ENCODE measurements at regions not wholly inside any gene's neighbourhood (a gene's known extent, or its start where the extent isn't known, plus 50 kb on each side); places are given as distances from the start of the nearest gene placed in this dataset.

DNA sequence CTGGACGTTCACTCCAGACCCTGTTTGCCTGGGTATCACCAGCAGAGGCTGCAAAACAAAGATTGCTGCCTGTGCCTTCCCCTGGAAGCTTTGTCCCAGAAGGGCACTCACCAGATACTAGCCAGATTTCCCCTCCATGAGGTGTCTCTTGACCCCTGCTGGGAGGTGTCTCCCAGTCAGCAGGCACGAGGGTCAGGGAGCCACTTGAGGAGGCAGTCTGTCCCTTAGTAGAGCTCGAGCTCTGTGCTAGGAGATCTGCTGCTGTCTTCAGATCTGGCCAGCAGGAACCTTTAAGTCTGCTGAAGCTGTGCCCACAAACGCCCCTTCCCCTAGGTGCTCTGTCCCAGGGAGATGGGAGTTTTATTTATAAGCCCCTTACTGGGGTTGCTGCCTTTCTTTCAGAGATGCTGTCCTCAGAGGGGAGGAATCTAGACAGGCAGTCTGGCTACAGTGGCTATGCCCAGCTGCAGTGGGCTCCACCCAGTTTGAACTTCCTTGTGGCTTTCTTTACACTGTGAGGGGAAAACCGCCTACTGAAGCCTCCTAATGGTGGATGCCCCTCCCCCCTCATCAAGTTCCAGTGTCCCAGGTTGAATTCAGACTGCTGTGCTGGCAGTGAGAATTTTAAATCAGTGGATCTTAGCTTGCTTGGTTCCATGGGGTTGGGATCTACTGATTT lies 253.9 kb downstream of the SPATA31D1 start:
- Mint-ChIP-seq H3K9me3 (peaks cover 63% of the 10 kb centered on the region), H3K27ac (no peak overlapping the region), H3K4me3 (no peak overlapping the region), H3K27me3 (ENCODE audit: low read depth) (no peaks in the 10 kb centered on the region), H3K36me3 (ENCODE audit: low read depth) (peaks cover 2% of the 10 kb centered on the region), H3K4me1 (ENCODE audit: low read depth) (no peaks in the 10 kb centered on the region)
- no peak for DNase-seq (ENCODE audit: low spot score)

DNA sequence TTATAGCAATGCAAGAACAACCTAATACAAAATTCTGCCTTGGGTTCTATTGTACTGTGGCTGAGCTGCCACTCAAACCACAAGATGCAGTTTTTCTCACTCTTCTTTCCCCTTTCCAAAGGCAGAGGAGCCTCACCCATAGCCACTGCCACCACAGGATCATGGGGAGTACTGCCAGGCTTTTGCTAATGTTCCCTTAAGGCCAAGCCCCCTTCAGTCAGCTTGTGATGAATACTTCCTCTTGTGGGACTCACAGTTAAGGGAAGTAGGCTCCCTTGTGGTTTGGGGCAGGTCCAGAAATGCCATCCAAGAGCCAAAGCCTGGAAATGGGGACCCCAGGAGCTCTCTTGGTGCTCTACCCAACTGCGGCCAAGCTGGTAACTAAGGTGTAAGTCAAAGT lies 258.7 kb downstream of the SPATA31D1 start:
- Mint-ChIP-seq H3K36me3 (ENCODE audit: low read depth) (peaks cover 2% of the 10 kb centered on the region), H3K27ac (no peak overlapping the region), H3K4me3 (no peak overlapping the region), H3K27me3 (ENCODE audit: low read depth) (no peaks in the 10 kb centered on the region), H3K9me3 (peaks cover 31% of the 10 kb centered on the region), H3K4me1 (ENCODE audit: low read depth) (no peaks in the 10 kb centered on the region)
- no peak for DNase-seq (ENCODE audit: low spot score)

DNA sequence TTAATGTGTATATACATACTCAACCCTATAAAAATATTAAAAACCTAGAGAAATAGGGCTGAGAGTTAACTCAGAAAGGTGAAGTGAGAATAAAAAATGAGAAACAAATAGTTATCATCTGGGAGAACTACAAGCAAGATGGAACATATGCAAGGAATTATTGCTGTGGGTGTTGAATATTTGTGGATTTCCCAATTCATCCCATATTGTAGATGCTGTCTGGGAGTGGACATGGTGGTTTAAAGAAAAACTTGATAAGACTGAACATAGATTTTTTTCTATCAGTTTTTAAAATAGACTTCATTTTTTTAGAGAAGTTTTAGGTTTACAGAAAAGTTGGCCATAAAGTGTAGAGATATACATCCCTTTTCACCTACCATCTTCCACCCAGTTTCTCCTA lies 263.5 kb downstream of the SPATA31D1 start:
- H3K9me3 Mint-ChIP-seq, result peaks cover 5% of the 10 kb centered on the region
- no peak for DNase-seq (ENCODE audit: low spot score)
- H3K27ac Mint-ChIP-seq, result no peak overlapping the region
- H3K27me3 Mint-ChIP-seq (ENCODE audit: low read depth), result no peaks in the 10 kb centered on the region
- no peak overlapping the region for H3K4me3 Mint-ChIP-seq
- no peaks in the 10 kb centered on the region for H3K4me1 Mint-ChIP-seq (ENCODE audit: low read depth)
- no peaks in the 10 kb centered on the region for H3K36me3 Mint-ChIP-seq (ENCODE audit: low read depth)

DNA sequence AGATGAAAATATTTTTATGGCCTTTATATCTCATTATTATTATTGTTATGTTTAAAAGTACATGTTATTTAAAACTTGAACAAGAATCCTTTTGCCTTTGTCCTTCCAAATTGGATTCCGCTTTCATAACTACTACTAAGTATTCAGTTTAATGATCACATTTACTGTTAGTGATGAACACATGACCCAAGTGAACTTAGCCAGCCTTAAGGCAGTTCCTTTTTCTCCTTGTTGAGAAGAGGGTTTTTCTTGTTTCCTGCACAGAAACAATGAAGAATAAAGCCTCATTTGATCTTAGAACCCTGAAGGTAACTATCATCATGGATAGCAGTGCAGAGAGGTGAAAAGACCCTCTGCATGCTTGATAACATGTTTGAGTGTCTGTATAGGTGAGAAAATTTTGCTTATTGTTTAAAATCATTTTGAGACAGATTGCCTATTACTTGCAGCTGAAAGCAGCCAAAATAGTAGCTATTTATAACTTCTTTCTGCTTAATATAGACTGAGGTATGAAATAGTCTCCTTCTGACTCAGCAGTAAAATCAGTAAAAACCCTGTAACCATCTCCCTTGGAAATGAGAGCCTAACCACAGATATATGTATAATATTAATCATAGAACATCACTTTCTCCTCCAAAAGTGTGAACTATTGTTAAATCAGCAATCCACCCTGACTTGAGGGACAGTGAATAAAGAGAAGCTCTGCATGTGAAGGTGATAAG lies 266.2 kb downstream of the SPATA31D1 start:
- Mint-ChIP-seq H3K9me3 (peaks cover 8% of the 10 kb centered on the region), H3K4me1 (ENCODE audit: low read depth) (no peaks in the 10 kb centered on the region), H3K4me3 (no peak overlapping the region), H3K36me3 (ENCODE audit: low read depth) (no peaks in the 10 kb centered on the region), H3K27me3 (ENCODE audit: low read depth) (no peaks in the 10 kb centered on the region), H3K27ac (no peak overlapping the region)
- no peak for DNase-seq (ENCODE audit: low spot score)

DNA sequence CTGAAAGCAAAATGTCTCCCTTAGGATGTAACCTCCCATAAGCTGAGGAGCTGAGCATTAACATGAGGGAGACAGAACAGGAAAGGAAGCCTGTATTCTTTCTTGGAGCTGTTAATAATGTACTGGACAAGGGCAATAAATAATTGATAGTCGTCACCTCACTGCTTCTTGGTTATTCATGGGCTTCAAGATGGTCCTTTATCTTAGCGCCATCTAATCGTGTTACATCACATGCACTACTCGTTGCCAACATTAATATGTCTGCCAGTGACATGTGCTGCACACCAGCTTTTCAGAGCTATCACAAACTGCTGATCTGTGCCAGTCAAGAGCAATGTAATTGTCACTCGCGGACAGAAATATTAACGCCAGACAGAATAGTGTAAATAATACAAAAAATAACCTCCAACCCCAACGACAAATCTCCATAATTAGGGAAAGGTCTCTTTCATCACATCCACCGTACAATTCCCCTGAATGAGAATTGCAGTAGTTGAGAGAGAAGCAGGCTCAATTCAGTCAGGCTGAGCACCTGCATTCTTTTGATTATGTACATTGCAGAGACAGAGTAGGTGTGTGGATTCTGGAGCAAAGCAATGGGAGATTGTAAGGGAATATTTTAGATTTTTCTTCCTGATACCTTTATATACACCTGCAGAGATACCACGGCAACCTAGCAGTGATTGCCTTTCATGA lies 267.1 kb downstream of the SPATA31D1 start:
- no peaks in the 10 kb centered on the region for H3K4me1 Mint-ChIP-seq (ENCODE audit: low read depth)
- no peaks in the 10 kb centered on the region for H3K27me3 Mint-ChIP-seq (ENCODE audit: low read depth)
- H3K36me3 Mint-ChIP-seq (ENCODE audit: low read depth), result no peaks in the 10 kb centered on the region
- no peak overlapping the region for H3K4me3 Mint-ChIP-seq
- H3K27ac Mint-ChIP-seq, result no peak overlapping the region
- peaks cover 12% of the 10 kb centered on the region for H3K9me3 Mint-ChIP-seq
- DNase-seq (ENCODE audit: low spot score), result no peak

DNA sequence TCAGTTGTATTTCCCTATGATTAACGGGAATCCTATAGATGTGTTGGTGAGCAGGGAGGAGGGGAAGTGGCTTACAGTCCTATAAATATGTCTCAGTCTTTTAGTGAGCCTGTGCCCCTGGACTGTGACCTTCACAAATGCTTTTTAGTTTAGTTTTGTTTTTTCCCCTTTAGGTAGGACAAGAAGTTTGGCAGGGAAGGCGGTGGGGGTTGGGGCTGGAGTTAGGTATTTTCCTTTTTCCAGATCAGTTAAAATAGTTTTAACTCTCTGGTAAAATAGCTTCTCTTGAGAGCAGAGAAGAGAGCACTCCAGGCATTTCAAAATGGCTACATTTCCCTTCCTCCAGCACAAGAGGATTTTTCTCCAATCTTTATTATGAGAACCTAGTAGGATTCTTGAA lies 272.1 kb downstream of the SPATA31D1 start:
- Mint-ChIP-seq H3K9me3 (peaks cover 16% of the 10 kb centered on the region), H3K36me3 (ENCODE audit: low read depth) (no peaks in the 10 kb centered on the region), H3K27me3 (ENCODE audit: low read depth) (no peaks in the 10 kb centered on the region), H3K4me1 (ENCODE audit: low read depth) (no peaks in the 10 kb centered on the region), H3K4me3 (no peak overlapping the region), H3K27ac (no peak overlapping the region)
- no peak for DNase-seq (ENCODE audit: low spot score)

DNA sequence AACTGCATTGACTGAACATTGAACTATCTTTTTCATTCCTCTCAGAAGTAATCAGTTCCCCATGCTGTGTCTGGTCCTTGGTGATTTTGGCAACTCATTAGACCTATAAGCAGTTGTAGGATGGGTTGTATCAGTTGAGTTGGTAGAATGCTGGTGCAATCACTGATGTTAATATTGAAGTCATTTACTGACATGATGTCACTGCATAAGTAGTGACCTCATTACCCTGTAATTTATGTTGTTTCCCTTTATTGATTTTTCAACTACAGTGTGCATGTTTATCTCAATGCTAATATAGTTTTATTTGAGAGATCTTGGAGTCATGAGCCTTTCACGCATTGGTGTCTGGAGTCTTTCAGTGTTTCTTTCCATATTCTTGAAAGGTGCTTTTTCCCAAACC lies 275.0 kb downstream of the SPATA31D1 start:
- Mint-ChIP-seq H3K27ac (no peak overlapping the region), H3K9me3 (peaks cover 17% of the 10 kb centered on the region), H3K36me3 (ENCODE audit: low read depth) (no peaks in the 10 kb centered on the region), H3K4me3 (no peak overlapping the region), H3K27me3 (ENCODE audit: low read depth) (no peaks in the 10 kb centered on the region), H3K4me1 (ENCODE audit: low read depth) (no peaks in the 10 kb centered on the region)
- DNase-seq (ENCODE audit: low spot score), result no peak

DNA sequence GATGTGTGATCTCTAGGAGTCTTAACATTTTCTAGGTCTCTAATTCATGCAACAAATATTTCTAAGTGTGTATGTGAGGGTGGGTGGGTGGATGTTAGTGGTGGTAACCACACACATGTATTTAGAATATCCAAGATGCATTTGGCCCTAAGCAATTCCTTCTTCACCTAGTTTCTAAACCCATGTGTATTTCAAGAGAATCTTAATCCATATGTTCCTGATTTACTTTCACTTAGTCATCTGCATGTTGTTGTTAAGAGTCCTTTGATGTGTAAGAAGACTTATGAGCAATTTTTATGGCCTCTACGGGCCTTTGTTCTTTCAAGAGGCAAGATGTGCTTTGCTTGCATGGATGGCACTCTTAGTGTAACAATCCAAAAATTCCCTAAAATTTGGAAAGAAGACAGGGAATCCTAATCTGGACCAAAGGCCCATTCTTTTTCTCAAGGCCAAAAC lies 282.6 kb downstream of the SPATA31D1 start:
- Mint-ChIP-seq H3K36me3 (ENCODE audit: low read depth) (no peaks in the 10 kb centered on the region), H3K27me3 (ENCODE audit: low read depth) (no peaks in the 10 kb centered on the region), H3K4me1 (ENCODE audit: low read depth) (no peaks in the 10 kb centered on the region), H3K27ac (no peak overlapping the region), H3K9me3 (peaks cover 10% of the 10 kb centered on the region), H3K4me3 (no peak overlapping the region)
- DNase-seq (ENCODE audit: low spot score), result no peak

DNA sequence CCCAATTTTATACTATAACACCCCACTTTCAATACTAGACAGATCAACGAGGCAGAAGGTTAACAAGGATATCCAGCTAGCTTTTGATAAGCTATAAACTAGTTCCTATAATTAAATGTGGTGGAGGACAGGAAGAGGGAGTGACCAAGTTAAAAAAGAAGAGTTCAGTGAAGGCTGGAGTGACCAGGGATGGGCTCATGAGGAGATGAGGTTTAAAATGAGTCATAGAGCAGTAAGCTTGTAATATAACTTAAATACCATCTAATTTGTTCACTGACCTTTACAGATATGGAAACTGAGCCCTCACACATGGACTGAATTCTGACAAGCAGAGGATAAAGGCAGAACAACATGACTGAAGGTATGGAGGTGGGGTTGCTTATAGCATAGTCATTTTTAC lies 284.5 kb downstream of the SPATA31D1 start:
- Mint-ChIP-seq H3K27me3 (ENCODE audit: low read depth) (no peaks in the 10 kb centered on the region), H3K4me1 (ENCODE audit: low read depth) (no peaks in the 10 kb centered on the region), H3K36me3 (ENCODE audit: low read depth) (no peaks in the 10 kb centered on the region), H3K4me3 (no peak overlapping the region), H3K9me3 (peaks cover 8% of the 10 kb centered on the region), H3K27ac (no peak overlapping the region)
- DNase-seq (ENCODE audit: low spot score), result no peak

DNA sequence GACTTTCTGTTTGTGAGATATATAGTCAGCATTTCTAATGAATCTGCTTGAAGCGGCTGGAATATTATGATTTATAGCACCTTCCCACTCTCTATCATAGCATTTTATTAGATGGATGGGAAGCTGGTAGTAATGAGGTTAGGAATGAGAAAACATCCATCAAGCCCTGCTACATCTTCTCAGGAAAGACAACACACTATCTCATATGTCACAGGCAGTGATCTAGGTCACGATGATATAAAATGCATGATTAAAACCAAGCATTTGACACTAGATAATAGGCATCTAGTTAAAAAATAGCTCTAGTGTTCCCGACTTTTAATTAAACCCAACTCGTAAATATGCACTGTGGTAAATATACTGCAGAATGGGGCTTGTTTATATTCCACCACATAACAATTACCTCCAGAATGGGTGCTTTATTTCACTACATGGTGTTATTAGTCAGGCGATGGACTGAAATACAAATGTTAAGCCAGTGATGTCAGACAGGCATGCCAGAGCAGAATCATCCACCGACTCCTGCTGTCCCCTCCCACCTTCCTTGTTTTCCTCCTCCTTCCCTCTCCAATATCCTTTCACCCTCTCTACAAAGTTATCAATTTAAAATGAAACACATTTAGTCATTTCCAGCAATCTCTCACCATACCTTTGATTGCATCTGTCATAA lies 286.8 kb downstream of the SPATA31D1 start:
- no peak overlapping the region for H3K27ac Mint-ChIP-seq
- no peak for DNase-seq (ENCODE audit: low spot score)
- H3K9me3 Mint-ChIP-seq, result peaks cover 13% of the 10 kb centered on the region
- H3K36me3 Mint-ChIP-seq (ENCODE audit: low read depth), result no peaks in the 10 kb centered on the region
- no peaks in the 10 kb centered on the region for H3K27me3 Mint-ChIP-seq (ENCODE audit: low read depth)
- no peaks in the 10 kb centered on the region for H3K4me1 Mint-ChIP-seq (ENCODE audit: low read depth)
- H3K4me3 Mint-ChIP-seq, result no peak overlapping the region

DNA sequence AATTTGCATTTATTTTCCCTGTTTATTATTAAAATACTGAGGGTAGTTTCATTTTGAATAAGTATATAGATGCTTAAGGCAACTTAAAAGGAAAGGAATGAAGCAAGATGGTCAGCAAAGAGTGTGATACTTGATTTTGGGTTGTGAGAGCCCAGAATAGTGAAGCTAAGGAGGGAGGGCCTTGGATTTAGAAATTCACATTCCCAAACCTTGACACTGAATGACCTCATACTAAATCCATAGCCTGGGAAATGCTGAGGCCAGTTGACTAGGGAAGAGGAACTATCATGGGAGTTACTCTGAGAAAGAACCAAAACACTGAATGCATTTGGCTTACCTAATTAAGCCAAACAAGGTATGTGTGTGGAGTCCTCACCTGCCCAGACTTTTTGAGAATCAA lies 292.5 kb downstream of the SPATA31D1 start:
- no peaks in the 10 kb centered on the region for H3K4me1 Mint-ChIP-seq (ENCODE audit: low read depth)
- peaks cover 17% of the 10 kb centered on the region for H3K9me3 Mint-ChIP-seq
- H3K36me3 Mint-ChIP-seq (ENCODE audit: low read depth), result no peaks in the 10 kb centered on the region
- H3K4me3 Mint-ChIP-seq, result no peak overlapping the region
- no peak for DNase-seq (ENCODE audit: low spot score)
- H3K27ac Mint-ChIP-seq, result no peak overlapping the region
- no peaks in the 10 kb centered on the region for H3K27me3 Mint-ChIP-seq (ENCODE audit: low read depth)

DNA sequence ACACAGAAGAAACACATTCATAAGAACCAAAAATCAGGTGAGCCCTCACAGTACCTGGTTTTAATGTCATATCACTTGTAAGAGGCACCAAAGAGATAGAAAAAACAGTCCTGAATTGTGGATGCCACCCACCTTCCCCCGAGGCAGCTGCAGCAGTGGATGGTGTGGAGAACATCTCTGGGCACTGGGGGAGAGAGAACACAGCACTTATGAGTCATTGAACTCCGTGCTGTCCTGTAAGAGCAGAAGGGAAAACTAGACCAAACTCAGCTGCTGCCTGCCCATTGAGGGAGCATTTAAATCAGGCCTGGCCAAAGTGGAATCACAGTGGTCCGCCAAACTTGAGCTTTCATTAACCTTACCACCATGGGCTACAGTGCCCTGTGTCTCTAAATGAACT lies 296.2 kb downstream of the SPATA31D1 start:
- DNase-seq (ENCODE audit: low spot score), result no peak
- Mint-ChIP-seq H3K4me1 (ENCODE audit: low read depth) (no peaks in the 10 kb centered on the region), H3K9me3 (peaks cover 31% of the 10 kb centered on the region), H3K27ac (no peak overlapping the region), H3K27me3 (ENCODE audit: low read depth) (no peaks in the 10 kb centered on the region), H3K36me3 (ENCODE audit: low read depth) (no peaks in the 10 kb centered on the region), H3K4me3 (no peak overlapping the region)

DNA sequence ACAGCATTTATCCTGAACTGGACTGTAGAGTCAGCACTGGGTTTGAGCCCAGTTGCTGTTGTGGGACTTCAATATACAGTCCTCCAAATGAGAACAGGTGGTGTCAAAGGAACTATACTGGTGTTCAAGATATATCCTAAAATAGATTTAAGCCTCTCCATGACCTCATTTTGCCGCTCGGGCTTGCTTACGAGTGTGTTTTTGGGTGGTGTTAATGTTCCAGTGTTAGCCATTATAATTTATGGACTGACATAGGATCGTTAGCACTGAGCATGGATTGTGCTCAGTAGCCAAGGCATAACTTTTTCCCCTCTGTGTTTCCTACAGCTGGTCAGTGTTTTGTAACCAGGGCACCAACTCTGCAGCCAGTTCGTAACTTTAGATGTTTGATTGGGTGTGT lies 306.6 kb downstream of the SPATA31D1 start:
- no peaks in the 10 kb centered on the region for H3K4me1 Mint-ChIP-seq (ENCODE audit: low read depth)
- H3K9me3 Mint-ChIP-seq, result peaks cover 7% of the 10 kb centered on the region
- no peaks in the 10 kb centered on the region for H3K27me3 Mint-ChIP-seq (ENCODE audit: low read depth)
- no peak overlapping the region for H3K27ac Mint-ChIP-seq
- H3K36me3 Mint-ChIP-seq (ENCODE audit: low read depth), result no peaks in the 10 kb centered on the region
- no peak for DNase-seq (ENCODE audit: low spot score)
- H3K4me3 Mint-ChIP-seq, result no peak overlapping the region

DNA sequence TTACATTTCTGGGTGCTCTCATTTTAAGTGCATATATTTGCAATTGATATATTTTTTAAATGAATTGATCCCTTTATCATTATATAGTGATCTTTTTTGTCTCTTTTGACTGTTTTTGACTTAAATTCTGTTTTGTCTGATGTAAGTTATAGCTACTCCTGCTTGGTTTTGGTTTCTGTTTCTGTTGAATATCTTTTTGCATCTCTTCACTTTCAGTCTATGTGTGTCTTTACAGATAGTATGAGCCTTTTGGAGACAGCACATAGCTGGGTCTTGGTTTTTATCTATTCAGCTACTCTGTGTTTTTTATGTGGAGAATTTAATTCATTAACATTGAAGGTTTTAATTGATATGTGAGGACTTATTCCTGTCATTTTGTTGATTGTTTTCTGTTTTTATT lies 311.3 kb downstream of the SPATA31D1 start:
- no peaks in the 10 kb centered on the region for H3K36me3 Mint-ChIP-seq (ENCODE audit: low read depth)
- no peaks in the 10 kb centered on the region for H3K4me1 Mint-ChIP-seq (ENCODE audit: low read depth)
- no peak overlapping the region for H3K27ac Mint-ChIP-seq
- H3K27me3 Mint-ChIP-seq (ENCODE audit: low read depth), result no peaks in the 10 kb centered on the region
- H3K4me3 Mint-ChIP-seq, result no peak overlapping the region
- peaks cover 12% of the 10 kb centered on the region for H3K9me3 Mint-ChIP-seq
- no peak for DNase-seq (ENCODE audit: low spot score)
